ENCODE measurements at regions not wholly inside any gene's neighbourhood (a gene's known extent, or its start where the extent isn't known, plus 50 kb on each side); places are given as distances from the start of the nearest gene placed in this dataset.

GRCh38 chr11:80163441-80163840 lies 722.6 kb upstream of the TENM4 start:
- TF ChIP-seq CTCF (conservative IDR thresholded peaks at IDR 0.05) = no peak
- H3K9me3 Mint-ChIP-seq = no peaks in the 10 kb centered on the region
- Histone ChIP-seq H3K23me2 (ENCODE audit: insufficient read length, low read depth, low read length, poor library complexity, severe bottlenecking) (no peaks in the 10 kb centered on the region), H3K56ac (ENCODE audit: insufficient read length, low read depth, low read length) (no peak overlapping the region), H3K4me2 (ENCODE audit: insufficient read depth, insufficient read length, low read length) (no peak overlapping the region), H3K9me3 (ENCODE audit: control insufficient read depth, low read depth, low read length) (no peaks in the 10 kb centered on the region), H2BK15ac (ENCODE audit: low read depth, low read length) (no peak overlapping the region), H4K91ac (ENCODE audit: insufficient read length, low read depth, low read length) (no peak overlapping the region), H3K79me1 (ENCODE audit: insufficient read depth, low read depth, low read length, poor library complexity, severe bottlenecking) (no peaks in the 10 kb centered on the region), H2AK5ac (ENCODE audit: insufficient read length, low read length) (no peak overlapping the region), H3K9ac (ENCODE audit: extremely low read depth, insufficient read length, low read length) (no peak overlapping the region), H3K79me2 (ENCODE audit: insufficient read depth, low read length) (no peaks in the 10 kb centered on the region), H2BK20ac (ENCODE audit: low read depth, low read length, poor library complexity, severe bottlenecking) (no peak overlapping the region), H3K27ac (ENCODE audit: insufficient read length, low read depth, low read length) (no peak overlapping the region), H2BK5ac (ENCODE audit: insufficient read length, low read length) (no peak overlapping the region), H4K5ac (ENCODE audit: insufficient read length, low read depth, low read length) (no peak overlapping the region), H2BK120ac (ENCODE audit: low read depth, low read length, poor library complexity, severe bottlenecking) (no peak overlapping the region), H3K27me3 (ENCODE audit: insufficient read depth, low read length) (no peaks in the 10 kb centered on the region), H3K23ac (ENCODE audit: insufficient read length, low read depth, low read length) (no peak overlapping the region), H4K8ac (replicated peaks; ENCODE audit: insufficient read length, low read depth, low read length) (no peak overlapping the region), H3T11ph (ENCODE audit: low read length) (no peak overlapping the region), H3K14ac (ENCODE audit: insufficient read depth, low read length) (no peak overlapping the region), H3K18ac (ENCODE audit: insufficient read length, low read depth, low read length) (no peak overlapping the region), H3K4ac (ENCODE audit: low read depth, low read length) (no peak overlapping the region), H2AFZ (ENCODE audit: low read length) (no peak overlapping the region), H2BK12ac (ENCODE audit: insufficient read length, low read depth, low read length) (no peak overlapping the region), H3K4me1 (ENCODE audit: insufficient read depth, low read length) (peaks cover 8% of the 10 kb centered on the region; the same call in 1 of the 2 replicates), H4K20me1 (ENCODE audit: control insufficient read depth, insufficient read depth, insufficient read length) (no peaks in the 10 kb centered on the region)
- DNase-seq = no peak
- no peaks in the 10 kb centered on the region for H3K36me3 Mint-ChIP-seq (ENCODE audit: insufficient read depth in 1 of 3, low read depth in 3 of 3)
- no peak overlapping the region for H3K27ac Mint-ChIP-seq
- no peak overlapping the region for H3K4me3 Mint-ChIP-seq
- WGBS (ENCODE audit: extremely low coverage, insufficient read length, low lambda C conversion rate) = no CpG with 5 or more reads among the region's 1 CpG
- 0 out of 2 replicates have a peak, but pooled peaks cover under 1% of the 10 kb centered on the region for H3K27me3 Mint-ChIP-seq (ENCODE audit: low read depth)
- H3K4me1 Mint-ChIP-seq = peaks cover 11 to 15% of the 10 kb centered on the region in 2 experiments

Measured in H9 (cell line).